ENCODE measurements at regions not wholly inside any gene's neighbourhood (a gene's known extent, or its start where the extent isn't known, plus 50 kb on each side); places are given as distances from the start of the nearest gene placed in this dataset.
A peak's percentile ranks its signal among the peaks of the same experiment; 100 is the strongest.

DNA sequence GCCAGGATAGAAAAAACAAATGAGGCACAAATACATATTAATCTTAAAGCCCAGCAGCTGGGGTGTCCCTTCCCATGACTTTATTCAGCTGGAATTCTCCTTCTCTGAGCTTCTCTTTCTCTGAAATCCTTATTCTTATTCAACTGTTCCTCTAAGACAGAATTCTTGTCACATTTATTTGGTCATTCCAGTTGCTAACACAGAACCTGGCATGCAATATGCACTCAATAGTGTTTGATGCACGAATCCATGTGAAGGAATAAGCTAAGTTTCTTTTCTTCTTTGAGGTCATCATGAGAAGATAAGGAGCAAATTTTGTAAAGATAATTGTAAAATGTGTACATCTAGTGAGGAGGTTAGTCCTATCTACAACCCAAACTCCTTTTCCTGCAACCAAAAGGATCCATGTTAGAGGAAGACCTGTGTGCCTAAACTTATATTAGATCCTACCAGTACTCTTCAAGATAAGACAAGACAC is 154.2 kb upstream of the KCNMB2 start:
- H3K27ac Mint-ChIP-seq: no peak overlapping the region
- ATAC-seq: no peak
- H3K9me3 ChIP-seq (ENCODE audit: control insufficient read depth, low read length, poor library complexity, severe bottlenecking): no peaks in the 10 kb centered on the region

DNA sequence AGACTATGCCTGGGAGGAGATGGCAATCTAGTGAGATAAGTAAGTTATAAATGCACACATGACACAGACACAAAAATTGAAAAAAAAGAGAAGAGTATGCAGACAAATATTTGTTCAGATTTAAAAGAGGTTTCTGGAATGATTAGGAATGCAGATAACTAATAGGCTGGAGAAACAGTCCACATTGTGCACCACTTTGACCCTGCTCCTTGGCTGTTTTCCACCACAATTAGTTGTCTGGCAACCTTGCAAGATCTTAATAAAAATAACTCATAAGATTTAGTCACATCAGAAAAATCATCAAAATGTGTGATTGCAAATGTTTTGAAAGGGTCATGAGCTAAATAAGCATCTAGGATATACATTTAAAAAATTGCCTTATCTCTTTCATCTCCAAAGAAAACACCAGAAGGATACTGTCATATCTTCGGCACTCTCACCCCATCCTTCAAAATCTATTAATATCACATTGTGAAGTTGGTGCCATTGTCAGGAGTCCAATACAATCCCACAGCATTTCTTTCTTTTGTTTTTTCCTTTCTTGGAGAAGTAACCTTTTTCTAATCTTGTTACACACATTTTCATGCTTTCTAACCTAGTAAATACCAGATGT is 153.7 kb upstream of the KCNMB2 start:
- Mint-ChIP-seq H3K4me3 (no peak overlapping the region), H3K36me3 (ENCODE audit: low read depth) (no peaks in the 10 kb centered on the region), H3K27me3 (peaks cover 35% of the 10 kb centered on the region), H3K27ac (no peak overlapping the region), H3K4me1 (peaks cover 4% of the 10 kb centered on the region)
- no peak for ATAC-seq
- no peaks in the 10 kb centered on the region for H3K9me3 ChIP-seq (ENCODE audit: control insufficient read depth, low read length, poor library complexity, severe bottlenecking)
- no peak for DNase-seq

More for the DNA sequence above, 154.2 kb upstream of the KCNMB2 start:
- H3K4me3 Mint-ChIP-seq: no peak overlapping the region
- no peak for DNase-seq
- H3K4me1 Mint-ChIP-seq: peaks cover 4% of the 10 kb centered on the region
- H3K36me3 Mint-ChIP-seq (ENCODE audit: low read depth): no peaks in the 10 kb centered on the region
- peaks cover 31% of the 10 kb centered on the region for H3K27me3 Mint-ChIP-seq

DNA sequence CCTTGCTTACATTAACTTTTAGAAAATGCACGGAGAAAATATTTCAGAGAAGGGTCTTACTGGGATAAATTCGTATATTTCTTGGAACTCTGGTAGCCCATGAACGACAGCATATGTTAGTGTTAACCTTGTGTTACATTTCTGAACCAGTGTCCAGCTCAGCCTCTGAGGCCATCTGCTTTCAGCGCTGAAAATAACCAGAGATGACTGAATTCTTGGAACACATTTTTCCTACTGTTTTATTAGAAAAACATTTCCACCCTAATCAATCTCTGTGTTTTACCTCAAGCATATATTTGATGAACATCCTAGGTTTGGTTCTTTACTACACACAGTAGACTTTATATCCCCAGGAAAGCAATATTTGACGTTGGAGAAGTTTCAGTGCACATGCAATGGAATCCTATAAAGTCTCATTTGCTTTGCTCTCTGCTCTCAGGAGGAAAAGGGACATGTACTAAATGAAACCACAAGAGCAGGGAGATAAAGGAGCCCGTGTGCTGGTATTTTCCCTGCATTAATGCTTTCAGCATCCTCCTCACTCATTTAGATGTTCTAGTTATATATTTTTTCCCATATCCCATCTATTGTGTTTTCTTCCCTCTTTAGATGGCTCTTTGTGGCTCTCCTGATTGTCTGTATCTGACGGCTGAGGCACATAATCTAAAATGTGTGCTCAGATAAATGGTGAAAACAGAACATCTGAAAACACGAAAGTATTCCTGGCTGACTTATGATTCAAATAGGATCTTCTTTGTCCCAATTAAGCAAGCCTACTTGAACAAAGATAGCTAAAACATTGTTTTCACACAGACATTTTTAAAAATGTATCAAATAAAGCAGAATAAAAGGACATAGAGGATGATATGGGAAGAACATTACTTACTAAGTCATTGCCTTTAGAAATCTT is 151.7 kb upstream of the KCNMB2 start:
- H3K36me3 Mint-ChIP-seq (ENCODE audit: low read depth): no peaks in the 10 kb centered on the region
- peaks cover 4% of the 10 kb centered on the region for H3K4me1 Mint-ChIP-seq
- DNase-seq (no peak), ATAC-seq (no peak)
- no peak overlapping the region for H3K27ac Mint-ChIP-seq
- no peaks in the 10 kb centered on the region for H3K9me3 ChIP-seq (ENCODE audit: control insufficient read depth, low read length, poor library complexity, severe bottlenecking)
- peaks cover 31% of the 10 kb centered on the region for H3K27me3 Mint-ChIP-seq
- H3K4me3 Mint-ChIP-seq: no peak overlapping the region

DNA sequence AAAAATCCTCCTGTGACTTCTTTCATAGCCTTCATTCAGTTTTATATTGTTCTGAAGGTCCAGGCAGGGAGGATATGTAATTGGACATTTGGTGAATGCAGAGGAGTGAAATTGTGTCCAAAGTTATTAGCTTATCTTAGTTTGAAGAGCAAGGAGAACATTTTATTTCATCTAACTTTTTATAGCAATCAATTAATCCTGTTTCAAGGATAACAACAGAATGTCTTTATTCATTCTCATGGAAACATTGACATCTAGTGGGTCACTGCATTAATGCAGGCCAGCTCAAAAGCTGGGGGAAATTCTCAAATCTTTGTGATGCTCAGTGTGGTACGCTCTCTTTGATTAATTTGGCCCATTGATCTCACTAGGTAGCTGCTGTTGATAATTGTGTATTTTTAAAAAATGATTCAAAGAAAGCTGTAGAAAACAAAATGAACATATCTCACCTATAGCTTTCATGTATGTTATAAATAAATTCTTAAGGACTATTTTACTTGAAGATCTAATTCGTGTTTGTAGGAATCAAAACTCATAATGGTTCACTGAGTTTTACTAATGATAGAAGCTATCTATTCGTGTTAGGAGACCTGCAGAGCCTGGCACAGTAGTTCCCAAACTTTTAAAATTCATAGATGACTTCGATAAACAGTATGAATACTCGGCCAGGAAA is 150.8 kb upstream of the KCNMB2 start:
- ATAC-seq (peak; percentile 52), DNase-seq (peak in 1 of 3 donors; percentile 4)
- no peak overlapping the region for H3K27ac Mint-ChIP-seq
- no peaks in the 10 kb centered on the region for H3K36me3 Mint-ChIP-seq (ENCODE audit: low read depth)
- peaks cover 4% of the 10 kb centered on the region for H3K4me1 Mint-ChIP-seq
- no peak overlapping the region for H3K4me3 Mint-ChIP-seq
- H3K27me3 Mint-ChIP-seq: peaks cover 32% of the 10 kb centered on the region
- no peaks in the 10 kb centered on the region for H3K9me3 ChIP-seq (ENCODE audit: control insufficient read depth, low read length, poor library complexity, severe bottlenecking)

DNA sequence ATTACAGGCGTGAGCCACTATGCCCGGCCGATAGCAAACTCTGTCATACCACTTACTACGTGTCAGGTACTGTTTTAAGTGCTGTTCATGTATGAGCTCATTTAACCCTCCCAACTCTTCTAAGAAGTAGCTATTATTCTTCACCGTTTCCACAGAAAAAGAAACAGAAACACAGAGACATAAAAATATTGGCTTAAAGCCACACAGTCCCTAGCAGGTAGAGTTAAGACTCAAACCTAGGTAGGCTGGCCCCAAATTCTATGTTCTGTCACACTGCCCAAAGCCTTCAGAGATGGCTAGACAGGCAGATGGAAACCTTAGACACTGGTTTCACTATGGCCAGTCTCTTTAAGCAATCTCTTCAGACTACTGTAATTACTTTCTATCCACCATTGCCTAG is 149.8 kb upstream of the KCNMB2 start:
- peaks cover 4% of the 10 kb centered on the region for H3K4me1 Mint-ChIP-seq

DNA sequence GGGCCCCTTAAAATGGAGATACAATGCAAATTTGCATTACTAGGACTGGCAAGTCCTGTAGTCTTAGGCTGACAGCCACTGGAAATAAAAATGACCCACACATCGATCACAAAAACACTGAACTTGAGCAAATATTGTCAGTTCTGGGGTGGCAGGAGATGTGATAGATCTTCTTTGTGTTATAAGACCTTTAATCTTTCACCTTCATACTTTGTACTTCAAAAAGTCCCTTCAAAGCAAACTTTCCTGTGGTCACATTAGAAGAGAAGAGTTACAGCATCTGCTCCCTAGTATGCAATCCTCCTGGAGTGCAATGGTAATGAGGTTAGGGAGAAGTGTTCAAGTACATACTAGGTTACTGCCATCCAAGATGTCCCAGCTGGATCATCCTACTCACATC is 149.4 kb upstream of the KCNMB2 start:
- Mint-ChIP-seq H3K4me1 (peaks cover 4% of the 10 kb centered on the region), H3K27ac (no peak overlapping the region), H3K36me3 (ENCODE audit: low read depth) (no peaks in the 10 kb centered on the region), H3K27me3 (peaks cover 40% of the 10 kb centered on the region), H3K4me3 (no peak overlapping the region)
- DNase-seq (no peak), ATAC-seq (no peak)
- H3K9me3 ChIP-seq (ENCODE audit: control insufficient read depth, low read length, poor library complexity, severe bottlenecking): no peaks in the 10 kb centered on the region

More for the DNA sequence above, 149.8 kb upstream of the KCNMB2 start:
- Mint-ChIP-seq H3K27me3 (peaks cover 40% of the 10 kb centered on the region), H3K27ac (no peak overlapping the region), H3K36me3 (ENCODE audit: low read depth) (no peaks in the 10 kb centered on the region), H3K4me3 (no peak overlapping the region)
- no peak for ATAC-seq
- H3K9me3 ChIP-seq (ENCODE audit: control insufficient read depth, low read length, poor library complexity, severe bottlenecking): no peaks in the 10 kb centered on the region
- DNase-seq: no peak

DNA sequence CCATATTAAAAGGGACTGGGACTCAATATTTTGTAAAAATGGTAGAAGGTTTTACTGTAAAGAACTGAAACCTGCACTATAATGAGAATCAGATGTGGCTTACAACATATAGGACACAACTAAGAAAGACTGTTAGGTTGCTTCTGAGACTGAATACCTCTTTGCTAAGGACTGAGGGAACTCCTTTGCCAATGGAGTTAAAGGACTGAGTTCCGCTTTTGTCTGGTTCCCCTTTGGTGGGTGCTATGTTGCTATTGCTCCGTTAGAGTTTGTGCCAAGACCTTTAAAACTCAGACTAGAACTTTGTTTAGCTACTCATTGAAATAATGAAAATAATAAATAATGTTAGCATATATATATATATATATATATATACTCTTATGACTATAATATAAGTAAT is 147.8 kb upstream of the KCNMB2 start:
- Mint-ChIP-seq H3K4me3 (no peak overlapping the region), H3K27ac (no peak overlapping the region), H3K27me3 (peaks cover 36% of the 10 kb centered on the region), H3K36me3 (ENCODE audit: low read depth) (no peaks in the 10 kb centered on the region), H3K4me1 (no peaks in the 10 kb centered on the region)
- DNase-seq (no peak), ATAC-seq (no peak)
- no peaks in the 10 kb centered on the region for H3K9me3 ChIP-seq (ENCODE audit: control insufficient read depth, low read length, poor library complexity, severe bottlenecking)

DNA sequence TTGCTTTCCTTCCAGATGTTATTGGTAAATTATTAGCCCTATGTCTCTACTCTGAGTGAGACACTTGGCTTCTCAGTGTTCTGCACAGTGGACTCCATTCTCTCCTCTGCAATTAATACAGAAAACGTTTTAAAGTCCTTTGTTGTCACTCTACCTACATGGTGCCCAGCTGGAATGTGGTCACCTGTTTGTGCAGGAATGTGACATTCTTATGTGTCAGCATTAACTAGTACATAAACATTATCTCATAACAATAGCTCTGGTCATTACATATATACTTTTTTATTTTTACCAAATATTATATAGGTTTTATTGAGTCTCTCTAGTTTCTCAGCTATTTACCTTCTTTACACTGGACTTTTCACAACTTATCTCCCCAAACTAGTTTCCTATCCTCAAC is 147.0 kb upstream of the KCNMB2 start:
- H3K9me3 ChIP-seq (ENCODE audit: control insufficient read depth, low read length, poor library complexity, severe bottlenecking): no peaks in the 10 kb centered on the region
- H3K4me3 Mint-ChIP-seq: no peak overlapping the region
- no peaks in the 10 kb centered on the region for H3K4me1 Mint-ChIP-seq
- peaks cover 36% of the 10 kb centered on the region for H3K27me3 Mint-ChIP-seq
- no peaks in the 10 kb centered on the region for H3K36me3 Mint-ChIP-seq (ENCODE audit: low read depth)
- DNase-seq: no peak
- ATAC-seq: no peak
- no peak overlapping the region for H3K27ac Mint-ChIP-seq

DNA sequence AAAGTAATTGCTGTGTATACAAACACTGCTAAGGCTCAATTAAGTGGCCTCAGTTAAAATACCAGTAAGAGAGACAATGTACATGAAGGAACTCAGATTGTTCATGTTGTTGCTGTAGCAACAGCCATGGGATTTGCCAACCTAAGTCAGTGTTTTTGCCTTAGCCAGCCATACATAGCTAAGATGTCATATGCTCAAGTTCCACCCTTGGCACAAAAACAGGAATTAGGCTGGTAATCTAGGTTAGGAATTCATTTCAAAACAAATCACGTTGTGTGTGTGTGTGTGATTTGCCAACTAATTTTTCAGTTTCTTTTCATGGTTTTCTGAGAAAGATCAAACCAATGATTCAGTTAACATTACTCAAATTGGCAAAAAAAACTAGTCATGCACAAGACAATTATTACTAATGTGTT is 143.7 kb upstream of the KCNMB2 start:
- no peaks in the 10 kb centered on the region for H3K9me3 ChIP-seq (ENCODE audit: control insufficient read depth, low read length, poor library complexity, severe bottlenecking)
- Mint-ChIP-seq H3K4me3 (no peak overlapping the region), H3K36me3 (ENCODE audit: low read depth) (no peaks in the 10 kb centered on the region), H3K27me3 (peaks cover 13% of the 10 kb centered on the region), H3K27ac (no peak overlapping the region), H3K4me1 (peaks cover 2% of the 10 kb centered on the region)
- no peak for ATAC-seq
- DNase-seq: no peak

DNA sequence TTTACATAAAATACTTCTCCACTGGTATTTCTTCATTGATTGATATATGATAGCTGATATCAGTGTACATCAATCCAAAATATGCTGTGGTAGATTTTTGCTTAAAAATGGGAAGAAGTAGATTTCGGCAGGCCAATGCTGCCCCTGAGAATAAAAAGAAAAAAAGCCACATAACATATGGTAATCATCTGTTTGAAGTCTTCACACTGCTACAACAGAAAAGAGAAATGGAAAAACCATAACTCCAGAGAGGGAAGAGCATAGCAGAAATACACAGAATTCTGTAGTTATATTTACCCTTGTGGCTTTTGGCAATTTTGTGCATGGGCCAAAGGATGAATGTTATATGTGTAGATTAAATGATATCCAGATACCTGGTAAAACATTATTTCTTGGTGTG is 143.1 kb upstream of the KCNMB2 start:
- peaks cover 2% of the 10 kb centered on the region for H3K4me1 Mint-ChIP-seq

DNA sequence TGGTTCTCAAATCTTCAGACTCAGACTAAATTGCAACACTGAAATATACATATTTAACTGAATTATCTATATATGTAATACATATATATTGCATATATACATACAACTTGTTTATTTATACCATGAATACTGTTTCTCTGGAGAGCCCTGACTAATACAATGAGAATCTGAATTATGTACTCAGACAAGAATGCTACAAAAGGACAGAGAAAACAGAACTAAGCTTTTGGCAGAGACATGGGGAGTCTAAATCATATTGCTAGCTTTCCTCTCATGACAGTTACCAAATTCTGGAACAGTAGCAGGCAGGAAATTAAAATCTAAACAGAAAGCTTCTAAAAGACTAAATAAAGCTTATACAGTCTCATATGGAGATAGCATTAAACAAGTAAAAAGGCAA is 142.4 kb upstream of the KCNMB2 start:
- Mint-ChIP-seq H3K27ac (no peak overlapping the region), H3K27me3 (peaks cover 8% of the 10 kb centered on the region), H3K4me1 (peaks cover 2% of the 10 kb centered on the region), H3K4me3 (no peak overlapping the region), H3K36me3 (ENCODE audit: low read depth) (no peaks in the 10 kb centered on the region)
- no peaks in the 10 kb centered on the region for H3K9me3 ChIP-seq (ENCODE audit: control insufficient read depth, low read length, poor library complexity, severe bottlenecking)
- DNase-seq (no peak), ATAC-seq (no peak)

More for the DNA sequence above, 143.1 kb upstream of the KCNMB2 start:
- DNase-seq (no peak), ATAC-seq (no peak)
- H3K9me3 ChIP-seq (ENCODE audit: control insufficient read depth, low read length, poor library complexity, severe bottlenecking): no peaks in the 10 kb centered on the region
- no peak overlapping the region for H3K27ac Mint-ChIP-seq
- no peak overlapping the region for H3K4me3 Mint-ChIP-seq
- H3K36me3 Mint-ChIP-seq (ENCODE audit: low read depth): no peaks in the 10 kb centered on the region
- peaks cover 9% of the 10 kb centered on the region for H3K27me3 Mint-ChIP-seq

DNA sequence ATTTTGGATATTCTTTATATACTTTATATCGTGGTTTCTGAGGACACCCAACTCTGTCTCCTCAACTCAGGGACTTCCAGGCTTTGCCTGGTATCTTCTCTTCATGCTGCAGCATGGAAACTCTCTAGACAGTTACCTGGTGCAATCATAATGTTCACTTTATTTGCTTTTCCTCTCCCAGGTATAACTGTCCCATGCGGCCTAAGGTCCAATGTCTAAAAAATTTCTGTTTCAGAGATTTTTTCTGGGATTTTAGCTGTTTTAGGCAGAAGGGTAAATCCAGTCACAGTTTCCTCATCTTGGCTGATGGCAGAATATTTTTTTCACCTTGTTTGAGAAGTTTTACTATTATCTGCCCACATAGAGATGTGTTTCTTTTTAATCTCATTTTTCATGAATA is 139.9 kb upstream of the KCNMB2 start:
- ATAC-seq: no peak
- H3K4me1 Mint-ChIP-seq: peaks cover 5% of the 10 kb centered on the region

DNA sequence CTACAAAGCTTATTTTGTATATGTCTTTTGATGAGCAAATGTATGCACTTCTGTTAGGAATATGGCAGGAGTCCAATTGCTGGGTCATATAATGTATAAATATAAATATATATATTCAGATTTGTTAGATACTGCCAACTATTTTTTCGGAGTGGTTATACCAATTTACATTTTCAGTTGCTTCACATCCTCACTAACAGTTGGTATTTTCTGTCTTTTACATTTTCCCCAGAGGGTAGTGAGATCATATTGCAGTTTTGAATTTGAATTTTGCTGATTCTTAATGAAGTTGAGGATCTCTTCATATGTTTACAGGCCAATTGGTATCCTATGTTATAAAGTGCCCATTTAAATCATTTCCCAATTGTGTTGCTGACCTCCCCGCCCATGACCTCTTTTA is 139.0 kb upstream of the KCNMB2 start:
- no peak overlapping the region for H3K4me3 Mint-ChIP-seq

More for the DNA sequence above, 139.9 kb upstream of the KCNMB2 start:
- Mint-ChIP-seq H3K27me3 (peaks cover 5% of the 10 kb centered on the region), H3K27ac (no peak overlapping the region), H3K36me3 (ENCODE audit: low read depth) (no peaks in the 10 kb centered on the region), H3K4me3 (no peak overlapping the region)
- DNase-seq: no peak
- H3K9me3 ChIP-seq (ENCODE audit: control insufficient read depth, low read length, poor library complexity, severe bottlenecking): no peaks in the 10 kb centered on the region

More for the DNA sequence above, 139.0 kb upstream of the KCNMB2 start:
- Mint-ChIP-seq H3K27ac (no peak overlapping the region), H3K36me3 (ENCODE audit: low read depth) (no peaks in the 10 kb centered on the region), H3K4me1 (peaks cover 6% of the 10 kb centered on the region), H3K27me3 (peaks cover 10% of the 10 kb centered on the region)
- DNase-seq (no peak), ATAC-seq (no peak)
- H3K9me3 ChIP-seq (ENCODE audit: control insufficient read depth, low read length, poor library complexity, severe bottlenecking): no peaks in the 10 kb centered on the region
